ENCODE measurements at regions not wholly inside any gene's neighbourhood (a gene's known extent, or its start where the extent isn't known, plus 50 kb on each side); places are given as distances from the start of the nearest gene placed in this dataset.
"Not testable (repeated sequence)": the region's sequence is repeated elsewhere in the genome, so short reads cannot be mapped to it uniquely, and the experiment has no call there.

GRCh38 chr2:21908712-21909380 lies 785.1 kb downstream of the TDRD15 start:
- not testable (repeated sequence) for DNase-seq

GRCh38 chr2:21910832-21911507 lies 787.2 kb downstream of the TDRD15 start:
- DNase-seq, result no peak

- no peak for DNase-seq
These were observed 788.6 kb downstream of the TDRD15 start for GRCh38 chr2:21912405-21912804.

- no peak for DNase-seq
These were observed 791.4 kb downstream of the TDRD15 start for GRCh38 chr2:21915201-21915600.

GRCh38 chr2:21916934-21917522 lies 793.3 kb downstream of the TDRD15 start:
- no peak for DNase-seq

- no peak for DNase-seq
These were observed 797.0 kb downstream of the TDRD15 start for GRCh38 chr2:21920721-21921120.

- DNase-seq, result no peak
These were observed 801.0 kb downstream of the TDRD15 start for GRCh38 chr2:21924640-21925285.

GRCh38 chr2:21928292-21928691 lies 804.5 kb downstream of the TDRD15 start:
- no peak for DNase-seq

- no peak for DNase-seq
These were observed 806.5 kb downstream of the TDRD15 start for GRCh38 chr2:21930226-21930625.

GRCh38 chr2:21939967-21940366 lies 816.2 kb downstream of the TDRD15 start:
- no peak for DNase-seq

- DNase-seq, result no peak
These were observed 820.8 kb downstream of the TDRD15 start for GRCh38 chr2:21944536-21944935.

GRCh38 chr2:21945658-21946057 lies 821.9 kb downstream of the TDRD15 start:
- no peak for DNase-seq

GRCh38 chr2:21947046-21947445 lies 823.3 kb downstream of the TDRD15 start:
- DNase-seq, result no peak

- DNase-seq, result no peak
These were observed 842.4 kb downstream of the TDRD15 start for GRCh38 chr2:21966139-21966538.

GRCh38 chr2:21970971-21971370 lies 847.2 kb downstream of the TDRD15 start:
- no peak for DNase-seq

- DNase-seq, result no peak
These were observed 848.8 kb downstream of the TDRD15 start for GRCh38 chr2:21972586-21972985.

- DNase-seq, result no peak
These were observed 857.4 kb downstream of the TDRD15 start for GRCh38 chr2:21981127-21981526.

GRCh38 chr2:21993002-21993401 lies 869.2 kb downstream of the TDRD15 start:
- DNase-seq, result no peak

- DNase-seq, result no peak
These were observed 872.6 kb downstream of the TDRD15 start for GRCh38 chr2:21996339-21996738.

- DNase-seq, result no peak
These were observed 875.8 kb downstream of the TDRD15 start for GRCh38 chr2:21999522-21999921.

- no peak for DNase-seq
These were observed 878.3 kb downstream of the TDRD15 start for GRCh38 chr2:22002066-22002465.

- no peak for DNase-seq
These were observed 879.5 kb downstream of the TDRD15 start for GRCh38 chr2:22003270-22003669.

- no peak for DNase-seq
These were observed 887.3 kb downstream of the TDRD15 start for GRCh38 chr2:22011048-22011447.
